OCI-LY7 (cell line): ENCODE measurements at regions not wholly inside any gene's neighbourhood (a gene's known extent, or its start where the extent isn't known, plus 50 kb on each side); places are given as distances from the start of the nearest gene placed in this dataset.

ENCODE experiments used
- BruUV-seq: library from RNA; stranded (reverse); fragments of 400-500 nt; replicated peaks from 2 replicates; lab custom pipeline; 2021; lab: Mats Ljungman, UMichigan
- CTCF ChIA-PET: fragments of 300-600 bp; sonication (Branson Sonifier 250); formaldehyde crosslinking; loops from one replicate; lab custom pipeline; 2022; ENCODE audit warnings: antibody characterized with exemption; ENCODE audit not compliant: unreplicated experiment; lab: Charles Lee
- POLR2A ChIA-PET: fragments of 300-600 bp; sonication (Branson Sonifier 250); formaldehyde crosslinking; loops from one replicate; lab custom pipeline; 2022; ENCODE audit warnings: antibody characterized with exemption; lab: Charles Lee
- DNase-seq: peaks from one replicate; pipeline ENCODE4 v3.0.0-alpha.2; 2015; ENCODE audit warnings: low spot score
- H2AFZ ChIP-seq: fragments of 200-600 bp; sonication (generic), shearing (Covaris generic); 2 replicates; pipeline ENCODE4 v1.6.1; 2014; ENCODE audit warnings: mild to moderate bottlenecking, antibody characterized with exemption, low read length, moderate library complexity
- H3K27ac ChIP-seq: fragments of 200-600 bp; sonication (generic); 2 replicates; pipeline ENCODE4 v1.5.1; 2014; ENCODE audit warnings: mixed run types, low read depth, mild to moderate bottlenecking, moderate library complexity, low read length, inconsistent platforms; ENCODE audit not compliant: poor library complexity, severe bottlenecking
- H3K36me3 ChIP-seq: fragments of 200-600 bp; sonication (generic); 2 replicates; pipeline ENCODE4 v1.6.1; 2014; ENCODE audit warnings: mild to moderate bottlenecking, antibody characterized with exemption, low read length, moderate library complexity, mixed read lengths; ENCODE audit not compliant: insufficient read depth
- H3K4me1 ChIP-seq: fragments of 200-600 bp; sonication (generic); 2 replicates; pipeline ENCODE4 v1.5.1; 2014; ENCODE audit warnings: mild to moderate bottlenecking, low read length; ENCODE audit not compliant: insufficient read depth, poor library complexity, severe bottlenecking
- H3K4me2 ChIP-seq: fragments of 200-600 bp; sonication (generic); 2 replicates; pipeline ENCODE4 v1.6.1; 2014; ENCODE audit warnings: mild to moderate bottlenecking, low read length
- H3K4me3 ChIP-seq: fragments of 200-600 bp; sonication (generic); 2 replicates; pipeline ENCODE4 v1.5.1; 2014; ENCODE audit warnings: mild to moderate bottlenecking, low read depth, low read length; ENCODE audit not compliant: poor library complexity, severe bottlenecking
- H3K79me2 ChIP-seq: fragments of 200-600 bp; sonication (generic); 2 replicates; pipeline ENCODE4 v1.6.1; 2016; ENCODE audit warnings: low read depth, mild to moderate bottlenecking, low read length, moderate library complexity, mixed read lengths; ENCODE audit not compliant: insufficient read depth
- H3K9me2 ChIP-seq: fragments of 200-600 bp; sonication (generic); 2 replicates; pipeline ENCODE4 v1.6.1; 2016; ENCODE audit warnings: mild to moderate bottlenecking, low read length, mixed read lengths; ENCODE audit not compliant: insufficient read depth
- H3K9me3 ChIP-seq: fragments of 200-600 bp; sonication (generic); 2 replicates; pipeline ENCODE4 v1.6.1; 2014; ENCODE audit warnings: mild to moderate bottlenecking, mixed run types, low read length, mixed read lengths
- H4K20me1 ChIP-seq: fragments of 200-600 bp; sonication (generic); 2 replicates; pipeline ENCODE4 v1.6.1; 2014; ENCODE audit warnings: mild to moderate bottlenecking, antibody characterized with exemption, low read length, moderate library complexity, mixed read lengths; ENCODE audit not compliant: insufficient read depth
- EZH2phosphoT487 ChIP-seq: fragments of 200-600 bp; sonication (generic); IDR thresholded peaks from 2 replicates; pipeline ENCODE4 v1.6.1; 2018; ENCODE audit warnings: low read depth, borderline replicate concordance, mild to moderate bottlenecking, mixed run types, antibody characterized with exemption, low read length, moderate library complexity, mixed read lengths
- intact Hi-C: fragments of 100-400 bp; cut with micrococcal nuclease; formaldehyde crosslinking; loops from one replicate; pipeline ENCODE4 v1.10.0; 2022; ENCODE audit not compliant: unreplicated experiment
- TF ChIP-seq, protein P1 (sequence below): fragments of 200-600 bp; sonication (generic); conservative IDR thresholded peaks from 2 replicates; pipeline ENCODE4 v1.5.1; 2014; ENCODE audit warnings: mild to moderate bottlenecking, antibody characterized with exemption, low read length, moderate library complexity, mixed read lengths

DNA sequence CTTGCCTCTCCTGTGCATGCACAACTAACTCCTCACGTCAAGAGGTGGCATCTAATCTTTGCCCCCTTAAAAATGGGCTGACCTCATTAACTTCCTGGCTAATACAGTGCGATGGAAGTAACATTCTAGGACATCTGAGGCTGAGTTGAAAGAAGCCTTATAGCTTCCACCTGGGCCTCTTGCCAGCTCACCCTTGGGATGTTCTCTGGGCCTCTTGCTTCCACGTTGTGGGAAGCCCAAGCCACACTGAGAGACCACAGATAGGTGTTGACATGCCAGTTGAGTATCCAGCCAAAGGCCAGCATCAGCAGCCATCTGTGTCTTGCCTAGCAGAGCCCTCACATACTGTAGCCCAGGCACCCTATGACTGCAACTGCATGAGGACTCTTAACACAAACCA, 60.8 kb upstream of the GDF10 start:
- Histone ChIP-seq H3K4me1 (no peaks in the 10 kb centered on the region), H3K4me2 (no peak overlapping the region), H3K4me3 (no peak overlapping the region), H4K20me1 (no peaks in the 10 kb centered on the region), H2AFZ (no peak overlapping the region), H3K36me3 (no peaks in the 10 kb centered on the region), H3K79me2 (no peaks in the 10 kb centered on the region), H3K9me2 (no peaks in the 10 kb centered on the region), H3K27ac (no peak overlapping the region), H3K9me3 (no peaks in the 10 kb centered on the region)
- no peak for DNase-seq
- ChIA-PET POLR2A (no interaction called here), CTCF (no interaction called here)
- BruUV-seq, result no TSS peak
- TF ChIP-seq, protein P1, sequence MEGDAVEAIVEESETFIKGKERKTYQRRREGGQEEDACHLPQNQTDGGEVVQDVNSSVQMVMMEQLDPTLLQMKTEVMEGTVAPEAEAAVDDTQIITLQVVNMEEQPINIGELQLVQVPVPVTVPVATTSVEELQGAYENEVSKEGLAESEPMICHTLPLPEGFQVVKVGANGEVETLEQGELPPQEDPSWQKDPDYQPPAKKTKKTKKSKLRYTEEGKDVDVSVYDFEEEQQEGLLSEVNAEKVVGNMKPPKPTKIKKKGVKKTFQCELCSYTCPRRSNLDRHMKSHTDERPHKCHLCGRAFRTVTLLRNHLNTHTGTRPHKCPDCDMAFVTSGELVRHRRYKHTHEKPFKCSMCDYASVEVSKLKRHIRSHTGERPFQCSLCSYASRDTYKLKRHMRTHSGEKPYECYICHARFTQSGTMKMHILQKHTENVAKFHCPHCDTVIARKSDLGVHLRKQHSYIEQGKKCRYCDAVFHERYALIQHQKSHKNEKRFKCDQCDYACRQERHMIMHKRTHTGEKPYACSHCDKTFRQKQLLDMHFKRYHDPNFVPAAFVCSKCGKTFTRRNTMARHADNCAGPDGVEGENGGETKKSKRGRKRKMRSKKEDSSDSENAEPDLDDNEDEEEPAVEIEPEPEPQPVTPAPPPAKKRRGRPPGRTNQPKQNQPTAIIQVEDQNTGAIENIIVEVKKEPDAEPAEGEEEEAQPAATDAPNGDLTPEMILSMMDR, result no peak
- no peak for TF ChIP-seq EZH2phosphoT487
- intact Hi-C loops, result no loop called here

DNA sequence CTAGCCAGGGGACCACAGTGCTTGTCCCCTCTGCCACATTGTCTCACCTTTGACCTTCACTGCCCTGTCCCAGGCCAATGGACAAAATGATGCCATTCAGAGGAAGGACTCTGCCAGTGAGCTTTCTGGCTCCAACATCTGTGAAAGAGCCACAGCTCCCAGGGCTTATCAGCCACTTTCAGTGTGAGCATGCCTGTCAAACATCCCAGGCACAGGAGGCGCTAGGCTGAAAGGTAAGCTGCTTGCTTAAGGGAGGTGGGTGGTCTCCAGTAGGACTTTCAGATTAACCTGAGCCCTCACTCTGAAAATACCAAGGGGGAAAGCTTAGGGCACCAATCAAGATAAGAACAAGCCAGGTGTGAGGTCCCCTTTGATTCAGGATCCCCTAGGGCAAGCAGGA, 59.8 kb upstream of the GDF10 start:
- CTCF ChIA-PET, result no interaction called here
- Histone ChIP-seq H3K4me1 (no peaks in the 10 kb centered on the region), H3K4me2 (no peak overlapping the region), H3K4me3 (no peak overlapping the region), H3K27ac (no peak overlapping the region), H3K9me2 (no peaks in the 10 kb centered on the region), H3K79me2 (no peaks in the 10 kb centered on the region), H2AFZ (no peak overlapping the region), H3K9me3 (no peaks in the 10 kb centered on the region), H4K20me1 (no peaks in the 10 kb centered on the region), H3K36me3 (no peaks in the 10 kb centered on the region)
- intact Hi-C loops, result no loop called here
- no TSS peak for BruUV-seq
- TF ChIP-seq, protein P1, result no peak
- TF ChIP-seq EZH2phosphoT487, result no peak
- POLR2A ChIA-PET, result interaction anchor here (0.5 kb wide), 1 partner anchor 8 kb away, joined by 3 read pairs; no protein-coding TSS in a partner anchor
- no peak for DNase-seq

DNA sequence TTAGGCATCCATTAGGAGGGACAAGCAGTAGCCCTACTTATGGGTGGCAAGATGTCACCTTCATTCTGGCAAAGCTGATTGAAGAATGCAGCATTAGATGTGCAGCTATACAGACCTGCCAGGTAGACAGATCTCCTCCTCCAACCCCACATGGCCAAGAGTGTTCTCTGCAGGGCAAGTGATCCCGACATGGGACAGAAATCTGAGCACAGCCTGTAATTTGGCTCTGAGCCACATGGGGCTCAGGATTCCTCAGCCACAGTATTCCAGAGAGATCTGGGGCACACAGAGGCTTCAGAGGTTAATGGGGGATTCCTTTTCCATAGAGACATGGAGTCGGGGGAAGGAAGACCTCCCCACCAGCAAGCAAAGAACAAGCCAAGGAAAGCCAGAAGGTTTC, 58.7 kb upstream of the GDF10 start:
- no peak for DNase-seq
- Histone ChIP-seq H3K9me2 (no peaks in the 10 kb centered on the region), H3K36me3 (no peaks in the 10 kb centered on the region), H3K79me2 (no peaks in the 10 kb centered on the region), H3K27ac (no peak overlapping the region), H3K4me1 (no peaks in the 10 kb centered on the region), H2AFZ (no peak overlapping the region), H4K20me1 (no peaks in the 10 kb centered on the region), H3K4me3 (no peak overlapping the region), H3K4me2 (no peak overlapping the region), H3K9me3 (no peaks in the 10 kb centered on the region)
- intact Hi-C loops, result no loop called here
- ChIA-PET POLR2A (no interaction called here), CTCF (no interaction called here)
- no peak for TF ChIP-seq EZH2phosphoT487
- TF ChIP-seq, protein P1, result no peak
- no TSS peak for BruUV-seq
